PC-9 (cell line): ENCODE measurements at regions not wholly inside any gene's neighbourhood (a gene's known extent, or its start where the extent isn't known, plus 50 kb on each side); places are given as distances from the start of the nearest gene placed in this dataset.

Experiments used
- BruUV-seq: library from RNA; stranded (reverse); fragments of 400-500 nt; replicated peaks from 2 replicates; lab custom pipeline; 2021; lab: Mats Ljungman, UMichigan
- CTCF ChIA-PET: fragments of 300-600 bp; sonication (Branson Sonifier 250); formaldehyde crosslinking; loops from one replicate; lab custom pipeline; 2022; ENCODE audit warnings: antibody characterized with exemption; lab: Charles Lee
- POLR2A ChIA-PET: fragments of 300-600 bp; sonication (Branson Sonifier 250); formaldehyde crosslinking; loops from one replicate; lab custom pipeline; 2022; ENCODE audit warnings: antibody characterized with exemption; ENCODE audit not compliant: unreplicated experiment; lab: Charles Lee
- DNase-seq, 2 experiments: peaks; one replicate each; pipeline versions ENCODE4 v3.0.0 to v3.0.0-alpha.2; 2015 to 2022; ENCODE audit warnings: mixed read lengths in 1 of 2
- H2AFZ ChIP-seq: fragments of 200-600 bp; sonication (generic); 2 replicates; pipeline ENCODE4 v1.8.1; 2017; ENCODE audit warnings: antibody characterized with exemption
- H3F3A ChIP-seq: fragments of 200-600 bp; sonication (generic); 2 replicates; pipeline ENCODE4 v1.8.1; 2017; ENCODE audit warnings: antibody characterized with exemption, mild to moderate bottlenecking, low read depth; ENCODE audit not compliant: insufficient read depth
- H3K27ac ChIP-seq: fragments of 200-600 bp; sonication (generic); 2 replicates; pipeline ENCODE4 v1.6.1; 2016; ENCODE audit warnings: mixed run types
- H3K27me3 ChIP-seq: fragments of 200-600 bp; sonication (generic); 2 replicates; pipeline ENCODE4 v1.6.1; 2016; ENCODE audit warnings: low read depth, mixed run types; ENCODE audit not compliant: insufficient read depth
- H3K36me3 ChIP-seq: fragments of 200-600 bp; sonication (generic); 2 replicates; pipeline ENCODE4 v1.6.1; 2016; ENCODE audit warnings: low read depth, mixed run types
- H3K4me1 ChIP-seq: fragments of 200-600 bp; sonication (generic); replicated peaks from 2 replicates; pipeline ENCODE4 v1.6.1; 2016; ENCODE audit warnings: mixed run types; ENCODE audit not compliant: insufficient read depth
- H3K4me2 ChIP-seq: fragments of 200-600 bp; sonication (generic); 2 replicates; pipeline ENCODE4 v1.6.1; 2017; ENCODE audit warnings: mixed run types
- H3K4me3 ChIP-seq: fragments of 200-600 bp; sonication (generic); 2 replicates; pipeline ENCODE4 v1.6.1; 2016; ENCODE audit warnings: mixed run types
- H3K79me2 ChIP-seq: fragments of 200-600 bp; sonication (generic); 2 replicates; pipeline ENCODE4 v1.6.1; 2017; ENCODE audit warnings: low read depth, mixed run types
- H3K9me2 ChIP-seq: fragments of 200-600 bp; sonication (generic); 2 replicates; pipeline ENCODE4 v1.8.1; 2017; ENCODE audit warnings: mild to moderate bottlenecking; ENCODE audit not compliant: insufficient read depth
- H3K9me3 ChIP-seq: fragments of 200-600 bp; sonication (generic); 2 replicates; pipeline ENCODE4 v1.8.1; 2016; ENCODE audit warnings: low read depth; ENCODE audit not compliant: insufficient read depth
- H4K20me1 ChIP-seq: fragments of 200-600 bp; sonication (generic); 2 replicates; pipeline ENCODE4 v1.8.1; 2017; ENCODE audit not compliant: insufficient read depth
- CTCF ChIP-seq: fragments of 200-600 bp; sonication (generic); conservative IDR thresholded peaks from 2 replicates; pipeline ENCODE4 v1.6.1; 2017; ENCODE audit warnings: mixed run types, antibody characterized with exemption, mild to moderate bottlenecking, moderate library complexity
- EZH2 ChIP-seq: fragments of 200-600 bp; sonication (generic); IDR thresholded peaks from 2 replicates; pipeline ENCODE4 v1.8.0; 2017; ENCODE audit warnings: antibody characterized with exemption, low read depth
- intact Hi-C: fragments of 100-400 bp; cut with micrococcal nuclease; formaldehyde crosslinking; loops from one replicate; pipeline ENCODE4 v1.10.0; 2022; ENCODE audit not compliant: unreplicated experiment

DNA sequence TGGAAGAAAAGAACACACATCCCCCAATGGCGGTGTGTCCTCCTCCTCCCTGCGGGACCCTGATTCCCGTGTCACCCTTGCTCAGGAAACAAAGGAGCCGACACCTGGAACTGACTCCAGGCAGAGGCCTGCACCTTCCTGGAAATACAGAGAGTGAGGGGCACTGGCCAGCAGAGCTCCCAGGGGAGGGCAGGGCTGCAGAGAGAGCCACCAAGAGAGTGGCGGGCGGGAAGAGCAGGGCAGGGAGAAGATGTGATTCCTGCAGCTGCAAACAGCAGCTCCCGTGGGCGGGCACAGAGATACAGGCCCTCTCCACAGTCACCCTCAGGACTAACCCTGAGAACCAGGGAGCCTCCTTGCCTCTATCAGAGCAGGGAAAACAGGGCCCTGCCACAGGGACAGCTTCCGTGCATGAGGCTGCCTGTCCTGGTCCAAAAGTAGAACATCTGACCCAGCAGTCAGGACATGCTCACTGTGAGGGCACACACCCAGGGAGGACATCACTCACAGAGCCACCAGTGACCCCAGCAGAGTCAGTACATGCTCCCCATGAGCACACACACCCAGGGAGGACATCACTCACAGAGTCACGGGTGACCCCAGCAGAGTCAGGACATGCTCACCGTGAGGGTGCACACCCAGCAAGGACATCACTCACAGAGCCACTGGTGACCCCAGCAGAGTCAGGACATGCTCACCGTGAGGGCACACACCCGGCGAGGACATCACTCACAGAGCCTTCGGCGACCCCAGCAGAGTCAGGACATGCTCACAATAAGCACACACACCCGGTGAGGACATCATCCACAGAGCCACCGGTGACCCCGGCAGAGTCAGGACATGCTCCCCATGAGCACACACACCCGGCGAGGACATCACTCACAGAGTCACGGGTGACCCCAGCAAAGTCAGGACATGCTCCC, 193.1 kb downstream of the DLL1 start:
- Histone ChIP-seq H3K27ac (no peak overlapping the region), H3K79me2 (no peaks in the 10 kb centered on the region), H3K4me3 (no peak overlapping the region), H4K20me1 (no peaks in the 10 kb centered on the region), H2AFZ (no peak overlapping the region), H3K9me2 (no peaks in the 10 kb centered on the region), H3K4me2 (no peak overlapping the region), H3K9me3 (no peaks in the 10 kb centered on the region), H3F3A (no peaks in the 10 kb centered on the region), H3K27me3 (peaks cover 98% of the 10 kb centered on the region), H3K36me3 (no peaks in the 10 kb centered on the region), H3K4me1 (no peaks in the 10 kb centered on the region)
- ChIA-PET POLR2A (no interaction called here), CTCF (no interaction called here)
- intact Hi-C loops = no loop called here
- TF ChIP-seq EZH2 = no peak
- no peak for TF ChIP-seq CTCF
- BruUV-seq = no TSS peak
- DNase-seq = no peak

DNA sequence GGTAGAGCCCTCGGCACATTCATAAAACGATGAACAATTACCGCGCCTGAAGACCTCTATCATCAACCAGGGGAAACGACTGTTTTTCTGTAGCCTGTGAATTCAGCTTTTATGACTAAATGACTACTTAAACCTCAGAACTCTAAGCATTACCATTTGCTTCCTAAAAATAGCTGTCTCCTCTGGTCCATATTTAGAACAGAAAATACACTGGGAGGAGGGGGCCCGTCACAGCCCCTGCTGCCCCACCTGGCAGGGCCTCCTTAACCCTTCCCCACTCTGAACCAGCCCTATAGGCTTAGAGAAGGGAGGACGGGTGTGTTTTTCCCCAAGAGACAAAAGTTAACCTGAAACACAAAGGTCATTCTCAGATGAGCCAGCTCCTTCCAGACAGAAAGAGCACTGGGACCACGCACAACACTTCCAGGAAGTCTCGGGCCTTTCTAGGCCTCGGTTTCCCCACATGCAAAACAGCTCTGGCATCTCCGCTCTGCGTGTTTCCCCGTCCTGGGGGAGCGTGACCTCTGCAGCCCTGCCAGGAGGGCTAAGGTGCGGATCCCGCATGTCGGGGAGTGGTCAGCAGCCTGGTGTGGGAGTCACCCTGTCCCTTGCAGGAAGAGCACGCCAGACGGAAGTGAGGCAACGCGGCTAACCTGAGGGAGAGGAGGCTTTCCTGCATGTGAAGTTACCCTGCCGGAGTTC, 193.9 kb downstream of the DLL1 start:
- Histone ChIP-seq H3K27ac (no peak overlapping the region), H3K4me1 (no peaks in the 10 kb centered on the region), H3K4me2 (no peak overlapping the region), H3K9me3 (no peaks in the 10 kb centered on the region), H3K79me2 (no peaks in the 10 kb centered on the region), H4K20me1 (no peaks in the 10 kb centered on the region), H3K9me2 (no peaks in the 10 kb centered on the region), H3K4me3 (no peak overlapping the region), H3F3A (no peaks in the 10 kb centered on the region), H3K27me3 (peaks cover 93% of the 10 kb centered on the region), H3K36me3 (no peaks in the 10 kb centered on the region), H2AFZ (no peak overlapping the region)
- no TSS peak for BruUV-seq
- intact Hi-C loops = no loop called here
- DNase-seq = no peak
- CTCF ChIA-PET = no interaction called here
- POLR2A ChIA-PET = no interaction called here
- TF ChIP-seq CTCF (no peak), EZH2 (no peak)

DNA sequence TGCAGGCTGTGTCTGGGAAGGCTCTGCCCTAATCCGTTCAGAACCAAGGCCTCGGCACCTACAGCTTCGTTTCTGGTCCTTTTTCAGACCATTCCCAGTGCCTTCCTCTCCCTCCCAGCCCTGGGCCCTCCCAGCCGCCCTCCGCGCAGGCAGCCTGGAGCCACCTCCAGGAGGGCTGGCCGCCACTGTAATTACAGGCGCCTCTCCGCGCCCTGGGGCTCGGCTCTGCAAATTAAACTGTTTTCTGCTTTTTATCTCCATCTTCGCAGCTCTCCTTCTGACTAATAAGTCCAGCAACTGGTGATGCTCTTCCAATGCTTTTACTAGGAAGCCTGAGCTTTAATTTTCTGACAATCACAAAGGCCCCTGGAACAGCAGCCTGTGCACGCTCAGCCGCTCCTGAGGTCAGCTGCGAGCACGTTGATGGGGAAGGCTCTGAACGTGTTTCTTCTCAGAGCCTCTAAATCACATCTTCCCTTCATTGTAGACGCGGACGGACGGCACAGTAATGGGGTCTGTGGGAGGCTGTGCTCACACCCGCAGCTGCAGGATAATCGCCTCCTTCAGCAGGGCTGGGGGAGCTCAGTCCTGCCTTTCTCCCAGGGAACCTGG, 194.6 kb downstream of the DLL1 start:
- Histone ChIP-seq H3K27ac (no peak overlapping the region), H3K9me2 (no peaks in the 10 kb centered on the region), H3K4me3 (no peak overlapping the region), H3F3A (no peaks in the 10 kb centered on the region), H3K4me1 (no peaks in the 10 kb centered on the region), H4K20me1 (no peaks in the 10 kb centered on the region), H3K36me3 (no peaks in the 10 kb centered on the region), H3K27me3 (peaks cover 92% of the 10 kb centered on the region), H3K4me2 (no peak overlapping the region), H2AFZ (no peak overlapping the region), H3K9me3 (no peaks in the 10 kb centered on the region), H3K79me2 (no peaks in the 10 kb centered on the region)
- ChIA-PET POLR2A (no interaction called here), CTCF (no interaction called here)
- no TSS peak for BruUV-seq
- no peak for DNase-seq
- intact Hi-C loops = no loop called here
- TF ChIP-seq CTCF = no peak
- no peak for TF ChIP-seq EZH2
